ENCODE measurements at regions not wholly inside any gene's neighbourhood (a gene's known extent, or its start where the extent isn't known, plus 50 kb on each side); places are given as distances from the start of the nearest gene placed in this dataset.
A peak's percentile ranks its signal among the peaks of the same experiment; 100 is the strongest.
"Not testable (repeated sequence)": the region's sequence is repeated elsewhere in the genome, so short reads cannot be mapped to it uniquely, and the experiment has no call there.

GRCh38 chr1:95753382-95754016, 519.5 kb downstream of the RWDD3 start:
- no peak for DNase-seq (ENCODE audit: low read depth, low spot score)

- DNase-seq (ENCODE audit: low read depth, low spot score) = no peak
Measured at GRCh38 chr1:95754412-95754811, 520.4 kb downstream of the RWDD3 start.

- DNase-seq (ENCODE audit: low read depth, low spot score) = no peak
Measured at GRCh38 chr1:95766036-95766435, 532.0 kb downstream of the RWDD3 start.

GRCh38 chr1:95770581-95770980, 536.6 kb downstream of the RWDD3 start:
- DNase-seq (ENCODE audit: low read depth, low spot score) = no peak

GRCh38 chr1:95778217-95778616, 544.2 kb downstream of the RWDD3 start:
- DNase-seq (ENCODE audit: low read depth, low spot score) = no peak

- no peak for DNase-seq (ENCODE audit: low read depth, low spot score)
Measured at GRCh38 chr1:95780836-95781235, 546.8 kb downstream of the RWDD3 start.

GRCh38 chr1:95790136-95790535, 556.1 kb downstream of the RWDD3 start:
- no peak for DNase-seq (ENCODE audit: low read depth, low spot score)

- peak; percentile 60 for DNase-seq (ENCODE audit: low read depth, low spot score)
Measured at GRCh38 chr1:95793893-95794292, 559.9 kb downstream of the RWDD3 start.

- DNase-seq (ENCODE audit: low read depth, low spot score) = not testable (repeated sequence)
Measured at GRCh38 chr1:95797761-95798160, 563.8 kb downstream of the RWDD3 start.

GRCh38 chr1:95806171-95806570, 572.2 kb downstream of the RWDD3 start:
- DNase-seq (ENCODE audit: low read depth, low spot score) = no peak

GRCh38 chr1:95809391-95809790, 575.4 kb downstream of the RWDD3 start:
- DNase-seq (ENCODE audit: low read depth, low spot score) = no peak

- DNase-seq (ENCODE audit: low read depth, low spot score) = no peak
Measured at GRCh38 chr1:95815511-95815910, 581.5 kb downstream of the RWDD3 start.

GRCh38 chr1:95829556-95829955, 595.5 kb downstream of the RWDD3 start:
- no peak for DNase-seq (ENCODE audit: low read depth, low spot score)

- DNase-seq (ENCODE audit: low read depth, low spot score) = no peak
Measured at GRCh38 chr1:95832370-95832769, 598.4 kb downstream of the RWDD3 start.

GRCh38 chr1:95849439-95849838, 615.4 kb downstream of the RWDD3 start:
- DNase-seq (ENCODE audit: low read depth, low spot score) = no peak

- DNase-seq (ENCODE audit: low read depth, low spot score) = no peak
Measured at GRCh38 chr1:95850165-95850649, 616.2 kb downstream of the RWDD3 start.

- no peak for DNase-seq (ENCODE audit: low read depth, low spot score)
Measured at GRCh38 chr1:95850763-95851162, 616.8 kb downstream of the RWDD3 start.

- no peak for DNase-seq (ENCODE audit: low read depth, low spot score)
Measured at GRCh38 chr1:95852483-95853070, 618.6 kb downstream of the RWDD3 start.

GRCh38 chr1:95854457-95854856, 620.4 kb downstream of the RWDD3 start:
- no peak for DNase-seq (ENCODE audit: low read depth, low spot score)

- DNase-seq (ENCODE audit: low read depth, low spot score) = no peak
Measured at GRCh38 chr1:95863086-95863485, 629.1 kb downstream of the RWDD3 start.

- no peak for DNase-seq (ENCODE audit: low read depth, low spot score)
Measured at GRCh38 chr1:95865769-95866168, 631.8 kb downstream of the RWDD3 start.

GRCh38 chr1:95876276-95876675, 642.3 kb downstream of the RWDD3 start:
- DNase-seq (ENCODE audit: low read depth, low spot score) = no peak

- no peak for DNase-seq (ENCODE audit: low read depth, low spot score)
Measured at GRCh38 chr1:95879498-95880050, 645.6 kb downstream of the RWDD3 start.
